NCI-H446 (cell line): ENCODE measurements at regions not wholly inside any gene's neighbourhood (a gene's known extent, or its start where the extent isn't known, plus 50 kb on each side); places are given as distances from the start of the nearest gene placed in this dataset.
A peak's percentile ranks its signal among the peaks of the same experiment; 100 is the strongest.

Experiments
- DNase-seq, 2 experiments: peaks; one replicate each; lab custom pipeline; 2025; lab: John Stamatoyannopoulos, UW

GRCh38 chr5:74316064-74316603, 324.4 kb downstream of the ENC1 start:
- DNase-seq = peak in 1 of 2 experiments; percentile 34

GRCh38 chr5:74314906-74315305, 325.6 kb downstream of the ENC1 start:
- DNase-seq = no peak

- no peak for DNase-seq
Observed at GRCh38 chr5:74313896-74314295, 326.6 kb downstream of the ENC1 start.

GRCh38 chr5:74312746-74313145, 327.8 kb downstream of the ENC1 start:
- DNase-seq = no peak

GRCh38 chr5:74311961-74312360, 328.6 kb downstream of the ENC1 start:
- DNase-seq = no peak

- no peak for DNase-seq
Observed at GRCh38 chr5:74310997-74311930, 329.3 kb downstream of the ENC1 start.

GRCh38 chr5:74310386-74310785, 330.1 kb downstream of the ENC1 start:
- DNase-seq = no peak

GRCh38 chr5:74309050-74309449, 331.5 kb downstream of the ENC1 start:
- no peak for DNase-seq

- no peak for DNase-seq
Observed at GRCh38 chr5:74306845-74307244, 333.7 kb downstream of the ENC1 start.

- peak in 1 of 2 experiments; percentile 47 for DNase-seq
Observed at GRCh38 chr5:74304536-74304935, 336.0 kb downstream of the ENC1 start.

GRCh38 chr5:74303578-74303977, 336.9 kb downstream of the ENC1 start:
- no peak for DNase-seq

- DNase-seq = no peak
Observed at GRCh38 chr5:74301576-74301975, 339.0 kb downstream of the ENC1 start.

- DNase-seq = no peak
Observed at GRCh38 chr5:74300808-74301389, 339.6 kb downstream of the ENC1 start.

GRCh38 chr5:74299833-74300232, 340.7 kb downstream of the ENC1 start:
- no peak for DNase-seq

GRCh38 chr5:74296685-74297408, 343.7 kb downstream of the ENC1 start:
- peak; percentile 87 to 88 for DNase-seq

GRCh38 chr5:74295676-74296075, 344.9 kb downstream of the ENC1 start:
- no peak for DNase-seq

GRCh38 chr5:74295141-74295540, 345.4 kb downstream of the ENC1 start:
- no peak for DNase-seq

GRCh38 chr5:74294231-74294705, 346.3 kb downstream of the ENC1 start:
- DNase-seq = peak; percentile 58 to 77

- peak in 1 of 2 experiments; percentile 52 for DNase-seq
Observed at GRCh38 chr5:74293182-74293581, 347.3 kb downstream of the ENC1 start.

GRCh38 chr5:74290634-74291241, 349.8 kb downstream of the ENC1 start:
- DNase-seq = no peak

- DNase-seq = no peak
Observed at GRCh38 chr5:74289691-74290090, 350.8 kb downstream of the ENC1 start.

- DNase-seq = no peak
Observed at GRCh38 chr5:74289238-74289637, 351.3 kb downstream of the ENC1 start.
